ENCODE measurements at regions not wholly inside any gene's neighbourhood (a gene's known extent, or its start where the extent isn't known, plus 50 kb on each side); places are given as distances from the start of the nearest gene placed in this dataset.

- no peaks in the 10 kb centered on the region for H3K9me3 ChIP-seq (ENCODE audit: low read depth, low read length)
- no peak overlapping the region for H3K27ac ChIP-seq
- DNase-seq (ENCODE audit: low read depth, low spot score): no peak
- H3K9ac ChIP-seq (ENCODE audit: insufficient read length): no peak overlapping the region
- no peak for TF ChIP-seq POLR2AphosphoS5 (IDR thresholded peaks at IDR 0.05; ENCODE audit: borderline replicate concordance, low read depth, low read length)
- no peak for TF ChIP-seq EZH2 (IDR thresholded peaks at IDR 0.05)
- no peak for TF ChIP-seq FOXP2 (optimal IDR thresholded peaks at IDR 0.05; ENCODE audit: control extremely low read depth, extremely low read length, insufficient read depth)
- H3K36me3 ChIP-seq (ENCODE audit: insufficient read depth, low read length): no peaks in the 10 kb centered on the region
- H3K4me3 ChIP-seq: no peak overlapping the region
Observed at GRCh38 chr5:6889030-6889429, 175.8 kb downstream of the TENT4A start.

- H3K36me3 ChIP-seq (ENCODE audit: insufficient read depth, low read length): no peaks in the 10 kb centered on the region
- no peak overlapping the region for H3K9ac ChIP-seq (ENCODE audit: insufficient read length)
- H3K9me3 ChIP-seq (ENCODE audit: low read depth, low read length): no peaks in the 10 kb centered on the region
- no peak for TF ChIP-seq FOXP2 (optimal IDR thresholded peaks at IDR 0.05; ENCODE audit: control extremely low read depth, extremely low read length, insufficient read depth)
- no peak for TF ChIP-seq POLR2AphosphoS5 (IDR thresholded peaks at IDR 0.05; ENCODE audit: borderline replicate concordance, low read depth, low read length)
- DNase-seq (ENCODE audit: low read depth, low spot score): no peak
- H3K27ac ChIP-seq: no peak overlapping the region
- no peak overlapping the region for H3K4me3 ChIP-seq
Observed at GRCh38 chr5:6899221-6899620, 186.0 kb downstream of the TENT4A start.

GRCh38 chr5:6900247-6901227 lies 187.3 kb downstream of the TENT4A start:
- DNase-seq (ENCODE audit: low read depth, low spot score): no peak
- no peak overlapping the region for H3K9ac ChIP-seq (ENCODE audit: insufficient read length)
- no peak overlapping the region for H3K4me3 ChIP-seq
- no peak for TF ChIP-seq EZH2 (IDR thresholded peaks at IDR 0.05)
- TF ChIP-seq FOXP2 (optimal IDR thresholded peaks at IDR 0.05; ENCODE audit: control extremely low read depth, extremely low read length, insufficient read depth): no peak
- no peak for TF ChIP-seq POLR2AphosphoS5 (IDR thresholded peaks at IDR 0.05; ENCODE audit: borderline replicate concordance, low read depth, low read length)
- H3K27ac ChIP-seq: no peak overlapping the region
- no peaks in the 10 kb centered on the region for H3K9me3 ChIP-seq (ENCODE audit: low read depth, low read length)
- H3K36me3 ChIP-seq (ENCODE audit: insufficient read depth, low read length): no peaks in the 10 kb centered on the region

GRCh38 chr5:6902094-6902493 lies 188.9 kb downstream of the TENT4A start:
- DNase-seq (ENCODE audit: low read depth, low spot score): no peak
- H3K9ac ChIP-seq (ENCODE audit: insufficient read length): no peak overlapping the region
- H3K36me3 ChIP-seq (ENCODE audit: insufficient read depth, low read length): no peaks in the 10 kb centered on the region
- H3K9me3 ChIP-seq (ENCODE audit: low read depth, low read length): no peaks in the 10 kb centered on the region
- no peak for TF ChIP-seq EZH2 (IDR thresholded peaks at IDR 0.05)
- no peak overlapping the region for H3K4me3 ChIP-seq
- H3K27ac ChIP-seq: no peak overlapping the region

- H3K36me3 ChIP-seq (ENCODE audit: insufficient read depth, low read length): no peaks in the 10 kb centered on the region
- no peaks in the 10 kb centered on the region for H3K9me3 ChIP-seq (ENCODE audit: low read depth, low read length)
- no peak overlapping the region for H3K4me3 ChIP-seq
- no peak overlapping the region for H3K27ac ChIP-seq
- no peak for TF ChIP-seq POLR2AphosphoS5 (IDR thresholded peaks at IDR 0.05; ENCODE audit: borderline replicate concordance, low read depth, low read length)
- TF ChIP-seq EZH2 (IDR thresholded peaks at IDR 0.05): no peak
- TF ChIP-seq FOXP2 (optimal IDR thresholded peaks at IDR 0.05; ENCODE audit: control extremely low read depth, extremely low read length, insufficient read depth): no peak
- DNase-seq (ENCODE audit: low read depth, low spot score): no peak
- H3K9ac ChIP-seq (ENCODE audit: insufficient read length): no peak overlapping the region
Observed at GRCh38 chr5:6902597-6902996, 189.4 kb downstream of the TENT4A start.

GRCh38 chr5:6903934-6904333 lies 190.7 kb downstream of the TENT4A start:
- DNase-seq (ENCODE audit: low read depth, low spot score): no peak
- no peak overlapping the region for H3K9ac ChIP-seq (ENCODE audit: insufficient read length)
- no peak for TF ChIP-seq EZH2 (IDR thresholded peaks at IDR 0.05)
- TF ChIP-seq FOXP2 (optimal IDR thresholded peaks at IDR 0.05; ENCODE audit: control extremely low read depth, extremely low read length, insufficient read depth): no peak
- TF ChIP-seq POLR2AphosphoS5 (IDR thresholded peaks at IDR 0.05; ENCODE audit: borderline replicate concordance, low read depth, low read length): no peak
- H3K4me3 ChIP-seq: no peak overlapping the region
- H3K27ac ChIP-seq: no peak overlapping the region
- no peaks in the 10 kb centered on the region for H3K36me3 ChIP-seq (ENCODE audit: insufficient read depth, low read length)
- no peaks in the 10 kb centered on the region for H3K9me3 ChIP-seq (ENCODE audit: low read depth, low read length)

- DNase-seq (ENCODE audit: low read depth, low spot score): no peak
- H3K9me3 ChIP-seq (ENCODE audit: low read depth, low read length): no peaks in the 10 kb centered on the region
- no peak overlapping the region for H3K27ac ChIP-seq
- no peak for TF ChIP-seq POLR2AphosphoS5 (IDR thresholded peaks at IDR 0.05; ENCODE audit: borderline replicate concordance, low read depth, low read length)
- TF ChIP-seq FOXP2 (optimal IDR thresholded peaks at IDR 0.05; ENCODE audit: control extremely low read depth, extremely low read length, insufficient read depth): no peak
- TF ChIP-seq EZH2 (IDR thresholded peaks at IDR 0.05): no peak
- H3K9ac ChIP-seq (ENCODE audit: insufficient read length): no peak overlapping the region
- H3K36me3 ChIP-seq (ENCODE audit: insufficient read depth, low read length): no peaks in the 10 kb centered on the region
- no peak overlapping the region for H3K4me3 ChIP-seq
Observed at GRCh38 chr5:6904860-6905259, 191.6 kb downstream of the TENT4A start.

- H3K9me3 ChIP-seq (ENCODE audit: low read depth, low read length): no peaks in the 10 kb centered on the region
- TF ChIP-seq FOXP2 (optimal IDR thresholded peaks at IDR 0.05; ENCODE audit: control extremely low read depth, extremely low read length, insufficient read depth) (no peak), POLR2AphosphoS5 (IDR thresholded peaks at IDR 0.05; ENCODE audit: borderline replicate concordance, low read depth, low read length) (no peak)
- no peak overlapping the region for H3K4me3 ChIP-seq
- H3K9ac ChIP-seq (ENCODE audit: insufficient read length): no peak overlapping the region
- H3K36me3 ChIP-seq (ENCODE audit: insufficient read depth, low read length): no peaks in the 10 kb centered on the region
- DNase-seq (ENCODE audit: low read depth, low spot score): no peak
- no peak overlapping the region for H3K27ac ChIP-seq
Observed at GRCh38 chr5:6905423-6905822, 192.2 kb downstream of the TENT4A start.

GRCh38 chr5:6905883-6906282 lies 192.7 kb downstream of the TENT4A start:
- H3K36me3 ChIP-seq (ENCODE audit: insufficient read depth, low read length): no peaks in the 10 kb centered on the region
- no peak for DNase-seq (ENCODE audit: low read depth, low spot score)
- no peak overlapping the region for H3K9ac ChIP-seq (ENCODE audit: insufficient read length)
- H3K9me3 ChIP-seq (ENCODE audit: low read depth, low read length): no peaks in the 10 kb centered on the region
- no peak overlapping the region for H3K4me3 ChIP-seq
- TF ChIP-seq POLR2AphosphoS5 (IDR thresholded peaks at IDR 0.05; ENCODE audit: borderline replicate concordance, low read depth, low read length): no peak
- no peak for TF ChIP-seq FOXP2 (optimal IDR thresholded peaks at IDR 0.05; ENCODE audit: control extremely low read depth, extremely low read length, insufficient read depth)
- no peak for TF ChIP-seq EZH2 (IDR thresholded peaks at IDR 0.05)
- H3K27ac ChIP-seq: no peak overlapping the region
